ENCODE measurements at regions not wholly inside any gene's neighbourhood (a gene's known extent, or its start where the extent isn't known, plus 50 kb on each side); places are given as distances from the start of the nearest gene placed in this dataset.

DNA sequence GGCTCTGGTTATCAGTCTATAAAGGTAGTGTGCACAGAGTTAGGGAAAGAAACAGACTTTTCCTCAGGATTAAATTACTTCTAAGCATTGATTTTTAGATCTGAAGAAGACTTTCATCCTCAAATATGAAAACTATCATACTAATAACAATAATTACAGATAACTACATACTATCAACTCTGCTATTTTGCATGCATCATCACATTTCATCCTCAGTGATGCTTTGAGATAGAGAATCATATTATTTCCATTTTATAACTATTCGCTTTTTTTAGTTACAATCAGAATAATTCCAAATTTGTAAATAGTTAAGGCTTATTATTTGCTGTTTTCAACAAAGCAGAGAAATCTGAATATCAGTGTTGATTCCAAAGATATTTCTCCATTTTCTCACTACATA is 239.2 kb downstream of the MEIS1 start:
- TF ChIP-seq POLR2A (IDR thresholded peaks at IDR 0.05), result no peak
- TF ChIP-seq, protein P1, sequence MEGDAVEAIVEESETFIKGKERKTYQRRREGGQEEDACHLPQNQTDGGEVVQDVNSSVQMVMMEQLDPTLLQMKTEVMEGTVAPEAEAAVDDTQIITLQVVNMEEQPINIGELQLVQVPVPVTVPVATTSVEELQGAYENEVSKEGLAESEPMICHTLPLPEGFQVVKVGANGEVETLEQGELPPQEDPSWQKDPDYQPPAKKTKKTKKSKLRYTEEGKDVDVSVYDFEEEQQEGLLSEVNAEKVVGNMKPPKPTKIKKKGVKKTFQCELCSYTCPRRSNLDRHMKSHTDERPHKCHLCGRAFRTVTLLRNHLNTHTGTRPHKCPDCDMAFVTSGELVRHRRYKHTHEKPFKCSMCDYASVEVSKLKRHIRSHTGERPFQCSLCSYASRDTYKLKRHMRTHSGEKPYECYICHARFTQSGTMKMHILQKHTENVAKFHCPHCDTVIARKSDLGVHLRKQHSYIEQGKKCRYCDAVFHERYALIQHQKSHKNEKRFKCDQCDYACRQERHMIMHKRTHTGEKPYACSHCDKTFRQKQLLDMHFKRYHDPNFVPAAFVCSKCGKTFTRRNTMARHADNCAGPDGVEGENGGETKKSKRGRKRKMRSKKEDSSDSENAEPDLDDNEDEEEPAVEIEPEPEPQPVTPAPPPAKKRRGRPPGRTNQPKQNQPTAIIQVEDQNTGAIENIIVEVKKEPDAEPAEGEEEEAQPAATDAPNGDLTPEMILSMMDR (IDR thresholded peaks at IDR 0.05), result no peak

All from esophagus squamous epithelium (tissue), 4 donors.